NCI-H460 (cell line): ENCODE measurements at regions not wholly inside any gene's neighbourhood (a gene's known extent, or its start where the extent isn't known, plus 50 kb on each side); places are given as distances from the start of the nearest gene placed in this dataset.
"Not testable (repeated sequence)": the region's sequence is repeated elsewhere in the genome, so short reads cannot be mapped to it uniquely, and the experiment has no call there.

Experiments
- DNase-seq: peaks from one replicate; pipeline ENCODE4 v3.0.0-alpha.2; 2016; ENCODE audit warnings: low read depth; ENCODE audit errors: extremely low read depth

- DNase-seq, result no peak
Measured at GRCh38 chr6:74070711-74071110, 374.7 kb downstream of the CD109 start.

- no peak for DNase-seq
Measured at GRCh38 chr6:74070091-74070490, 374.1 kb downstream of the CD109 start.

- no peak for DNase-seq
Measured at GRCh38 chr6:74069089-74069581, 373.1 kb downstream of the CD109 start.

GRCh38 chr6:74066168-74066871, 370.3 kb downstream of the CD109 start:
- no peak for DNase-seq

GRCh38 chr6:74065705-74066104, 369.7 kb downstream of the CD109 start:
- no peak for DNase-seq

- DNase-seq, result no peak
Measured at GRCh38 chr6:74063391-74063790, 367.4 kb downstream of the CD109 start.

- no peak for DNase-seq
Measured at GRCh38 chr6:74061201-74061600, 365.2 kb downstream of the CD109 start.

- no peak for DNase-seq
Measured at GRCh38 chr6:74060354-74060753, 364.4 kb downstream of the CD109 start.

GRCh38 chr6:74058606-74059005, 362.6 kb downstream of the CD109 start:
- no peak for DNase-seq

GRCh38 chr6:74057326-74057725, 361.3 kb downstream of the CD109 start:
- DNase-seq, result no peak

GRCh38 chr6:74054190-74054589, 358.2 kb downstream of the CD109 start:
- DNase-seq, result no peak

GRCh38 chr6:74050921-74051320, 354.9 kb downstream of the CD109 start:
- DNase-seq, result no peak

GRCh38 chr6:74048387-74048786, 352.4 kb downstream of the CD109 start:
- DNase-seq, result no peak

GRCh38 chr6:74044417-74045096, 348.6 kb downstream of the CD109 start:
- DNase-seq, result no peak

- DNase-seq, result no peak
Measured at GRCh38 chr6:74041420-74041819, 345.4 kb downstream of the CD109 start.

GRCh38 chr6:74018825-74019224, 322.8 kb downstream of the CD109 start:
- DNase-seq, result no peak

- DNase-seq, result no peak
Measured at GRCh38 chr6:74015427-74015826, 319.4 kb downstream of the CD109 start.

- no peak for DNase-seq
Measured at GRCh38 chr6:74000666-74001490, 304.9 kb downstream of the CD109 start.

- not testable (repeated sequence) for DNase-seq
Measured at GRCh38 chr6:73990609-73991238, 294.7 kb downstream of the CD109 start.

GRCh38 chr6:73989428-73989827, 293.4 kb downstream of the CD109 start:
- no peak for DNase-seq

- no peak for DNase-seq
Measured at GRCh38 chr6:73985891-73986290, 289.9 kb downstream of the CD109 start.
